ENCODE measurements at regions not wholly inside any gene's neighbourhood (a gene's known extent, or its start where the extent isn't known, plus 50 kb on each side); places are given as distances from the start of the nearest gene placed in this dataset.

GRCh38 chr2:120873958-120874887 is 138.6 kb downstream of the GLI2 start:
- TF ChIP-seq YY1 (IDR thresholded peaks at IDR 0.05; ENCODE audit: insufficient read depth, insufficient read length) (no peak), ZNF274 (IDR thresholded peaks at IDR 0.05; ENCODE audit: low read depth, low read length) (no peak), SUZ12 (IDR thresholded peaks at IDR 0.05; ENCODE audit: extremely low read depth, insufficient read depth, insufficient read length) (no peak)
